K562 (cell line): ENCODE measurements at regions not wholly inside any gene's neighbourhood (a gene's known extent, or its start where the extent isn't known, plus 50 kb on each side); places are given as distances from the start of the nearest gene placed in this dataset.

ENCODE experiments used
- ATAC-seq: fragments of 200-7000 bp; cut with Tn5 transposase; 3 replicates; pipeline ENCODE4 v1.9.1; 2020; ENCODE audit warnings: moderate library complexity
- BruUV-seq: library from RNA; stranded (reverse); fragments of 400-500 nt; replicated peaks from 2 replicates; lab custom pipeline; 2021; lab: Mats Ljungman, UMichigan
- CTCF ChIA-PET: fragments of 300-600 bp; formaldehyde crosslinking; extraction: SDS; loops from one replicate; lab custom pipeline; 2021; ENCODE audit warnings: low intra/inter-chr PET ratio; lab: Yijun Ruan, JAX
- POLR2A ChIA-PET: fragments of 300-600, 350-650 bp; sonication (Branson Sonifier 250); formaldehyde crosslinking; extraction: SDS; loops from one replicate; lab custom pipeline; 2021; ENCODE audit warnings: antibody characterized with exemption, inconsistent platforms; lab: Yijun Ruan, JAX
- DNase-seq, 4 experiments: peaks; one replicate each; pipeline versions ENCODE4 v3.0.0 to v3.0.0-alpha.2; 2011 to 2018; ENCODE audit warnings: low spot score in 3 of 4, mixed read lengths in 3 of 4; ENCODE audit errors: extremely low read depth in 1 of 4
- FAIRE-seq: peaks from 2 replicates; lab custom pipeline; 2011; peaks lifted over from hg19 to GRCh38; lab: Jason Lieb, UNC
- H2AFZ ChIP-seq: 2 replicates; pipeline ENCODE4 v1.6.0; 2011; ENCODE audit warnings: low read depth, low read length, control low read depth, inconsistent platforms
- H3K27ac ChIP-seq: fragments of 200-600 bp; 3 replicates; pipeline ENCODE4 v1.8.0; 2011; ENCODE audit warnings: low read depth, mild to moderate bottlenecking, control low read depth, inconsistent platforms, low read length, moderate library complexity, mixed read lengths; ENCODE audit errors: extremely low read depth
- H3K27me3 ChIP-seq, 2 experiments: fragments of 300-600 bp in 1 of 2; 2 replicates in 1 of 2; 3 replicates in 1 of 2; pipeline versions ENCODE4 v1.6.0 to v1.8.0; 2011; ENCODE audit warnings: inconsistent platforms in 2 of 2, low read length in 2 of 2, mild to moderate bottlenecking in 1 of 2, mixed read lengths in 1 of 2, moderate library complexity in 1 of 2; ENCODE audit not compliant: control insufficient read depth in 2 of 2, insufficient read depth in 2 of 2
- H3K36me3 ChIP-seq: fragments of 300-600 bp; 3 replicates; pipeline ENCODE4 v1.8.0; 2011; ENCODE audit warnings: mild to moderate bottlenecking, low read length, inconsistent platforms; ENCODE audit not compliant: control insufficient read depth, insufficient read depth
- H3K4me1 ChIP-seq, 2 experiments: fragments of 200-600 bp in 1 of 2; replicated peaks in 1 of 2; 2 replicates in 1 of 2; 3 replicates in 1 of 2; pipeline versions ENCODE4 v1.5.1 to v1.8.0; 2011; ENCODE audit warnings: inconsistent platforms in 2 of 2, low read length in 2 of 2, mild to moderate bottlenecking in 1 of 2, mixed read lengths in 1 of 2, moderate library complexity in 1 of 2; ENCODE audit not compliant: control insufficient read depth in 2 of 2, insufficient read depth in 2 of 2
- H3K4me2 ChIP-seq: 2 replicates; pipeline ENCODE4 v1.6.1; 2011; ENCODE audit warnings: low read length, control low read depth, inconsistent platforms, mixed read lengths; ENCODE audit not compliant: insufficient read depth
- H3K4me3 ChIP-seq: fragments of 200-600 bp; sonication (generic), shearing (Covaris generic); 2 replicates; pipeline ENCODE4 v1.5.1; 2016; ENCODE audit warnings: control low read depth, inconsistent platforms
- H3K79me2 ChIP-seq: fragments of 200-600 bp; 3 replicates; pipeline ENCODE4 v1.8.0; 2011; ENCODE audit warnings: low read length, inconsistent platforms; ENCODE audit not compliant: control insufficient read depth, insufficient read depth
- H3K9ac ChIP-seq, 2 experiments: 2 replicates each; pipeline versions ENCODE4 v1.6.0 to v1.6.1; 2011; ENCODE audit warnings: low read depth in 2 of 2, low read length in 2 of 2, control low read depth in 1 of 2, inconsistent platforms in 1 of 2, mild to moderate bottlenecking in 1 of 2, mixed read lengths in 1 of 2; ENCODE audit not compliant: insufficient read depth in 1 of 2
- H3K9me1 ChIP-seq: one replicate; pipeline ENCODE4 v1.6.0; 2011; ENCODE audit warnings: inconsistent platforms, mild to moderate bottlenecking, low read length, moderate library complexity; ENCODE audit not compliant: control insufficient read depth, insufficient read depth
- H3K9me3 ChIP-seq: replicated peaks from 2 replicates; pipeline ENCODE4 v1.5.1; 2011; ENCODE audit warnings: low read depth, low read length, inconsistent platforms; ENCODE audit not compliant: control insufficient read depth, insufficient read depth
- H4K20me1 ChIP-seq: replicated peaks from 2 replicates; pipeline ENCODE4 v1.6.1; 2011; ENCODE audit warnings: low read length, inconsistent platforms, mixed read lengths; ENCODE audit not compliant: control insufficient read depth, insufficient read depth
- CHD1 ChIP-seq: fragments of 200-600 bp; sonication (generic); IDR thresholded peaks from one replicate; pipeline ENCODE4 v1.6.1; 2012; ENCODE audit warnings: mild to moderate bottlenecking, moderate library complexity, low read length, inconsistent platforms
- CHD2 ChIP-seq: IDR thresholded peaks from 2 replicates; pipeline ENCODE4 v1.6.1; 2011; ENCODE audit warnings: low read depth, low read length
- E2F5 ChIP-seq: sonication (generic); formaldehyde crosslinking; IDR thresholded peaks from 2 replicates; pipeline ENCODE4 v1.8.0; 2022; ENCODE audit warnings: mild to moderate bottlenecking, missing genetic modification reagents
- E2F6 ChIP-seq, 2 experiments: IDR thresholded peaks; 2 replicates each; pipeline ENCODE4 v1.6.1; 2011; ENCODE audit warnings: borderline replicate concordance in 1 of 2, control low read depth in 1 of 2, low read depth in 1 of 2, low read length in 1 of 2, mild to moderate bottlenecking in 1 of 2, mixed read lengths in 1 of 2, moderate library complexity in 1 of 2; ENCODE audit not compliant: insufficient read depth in 1 of 2, insufficient read length in 1 of 2, poor library complexity in 1 of 2, severe bottlenecking in 1 of 2; ENCODE audit errors: extremely low read depth in 1 of 2
- FUS ChIP-seq: fragments of 200-400 bp; formaldehyde crosslinking; optimal IDR thresholded peaks from 2 replicates; pipeline ENCODE3; 2017; ENCODE audit warnings: low read depth, low read length
- GTF3C2 ChIP-seq: IDR thresholded peaks from 3 replicates; pipeline ENCODE4 v1.6.1; 2011; ENCODE audit warnings: borderline replicate concordance, mild to moderate bottlenecking, moderate library complexity; ENCODE audit not compliant: insufficient read length; ENCODE audit errors: extremely low read depth
- POLR2B ChIP-seq: fragments of 450-650 bp; IDR thresholded peaks from 2 replicates; pipeline ENCODE4 v1.6.1; 2018; ENCODE audit warnings: low read depth; ENCODE audit not compliant: partially characterized antibody
- PTRF ChIP-seq: fragments of 450-650 bp; IDR thresholded peaks from 2 replicates; pipeline ENCODE4 v1.6.1; 2016; ENCODE audit warnings: mild to moderate bottlenecking, missing genetic modification characterization, missing compliant biosample characterization
- SAFB ChIP-seq: fragments of 200-400 bp; formaldehyde crosslinking; IDR thresholded peaks from 2 replicates; pipeline ENCODE4 v1.6.1; 2017; ENCODE audit warnings: low read depth, low read length, borderline replicate concordance
- SP2 ChIP-seq: IDR thresholded peaks from 2 replicates; pipeline ENCODE4 v1.6.1; 2011; ENCODE audit warnings: mild to moderate bottlenecking, low read depth, low read length, moderate library complexity; ENCODE audit not compliant: poor library complexity, severe bottlenecking; ENCODE audit errors: extremely low read depth
- TFE3 ChIP-seq: fragments of 450-650 bp; formaldehyde crosslinking; IDR thresholded peaks from 2 replicates; pipeline ENCODE4 v1.4.0; 2020; ENCODE audit warnings: mild to moderate bottlenecking, mixed read lengths
- ZBTB43 ChIP-seq: sonication (generic); formaldehyde crosslinking; IDR thresholded peaks from 2 replicates; pipeline ENCODE4 v1.8.0; 2023; ENCODE audit warnings: mild to moderate bottlenecking, missing genetic modification reagents
- ZNF175 ChIP-seq: fragments of 200-800 bp; sonication (Bioruptor generic); IDR thresholded peaks from 2 replicates; pipeline ENCODE4 v1.6.1; 2016; ENCODE audit warnings: low read depth, mild to moderate bottlenecking, missing genetic modification characterization, missing compliant biosample characterization
- WGBS: fragments of 100-300 bp; shearing (Covaris generic); methylation state at CpG from one replicate; pipeline ENCODE4 v1.1.6; 2016; ENCODE audit warnings: low coverage, mixed read lengths; ENCODE audit not compliant: insufficient coverage; ENCODE audit errors: missing lambda C conversion rate; 5-methylcytosine and 5-hydroxymethylcytosine counted together
- in situ Hi-C: fragments of 300-500 bp; cut with MboI; formaldehyde crosslinking; loops from 4 replicates; pipeline ENCODE4 v1.15.0; 2018; ENCODE audit warnings: inconsistent platforms, mixed read lengths
- intact Hi-C: fragments of 100-400 bp; cut with micrococcal nuclease; formaldehyde crosslinking; loops from 2 replicates; pipeline ENCODE4 v1.14.2; 2022

GRCh38 chr5:158124606-158125316 is 265.8 kb upstream of the CLINT1 start:
- Histone ChIP-seq H3K79me2 (no peaks in the 10 kb centered on the region), H2AFZ (no peak overlapping the region), H3K27me3 (no peaks in the 10 kb centered on the region), H3K4me2 (no peak overlapping the region), H3K9me1 (no peaks in the 10 kb centered on the region), H3K4me3 (no peak overlapping the region), H3K27ac (no peak overlapping the region), H3K9ac (no peak overlapping the region), H3K9me3 (no peaks in the 10 kb centered on the region), H4K20me1 (no peaks in the 10 kb centered on the region), H3K4me1 (no peaks in the 10 kb centered on the region), H3K36me3 (no peaks in the 10 kb centered on the region)
- TF ChIP-seq FUS, result no peak
- no peak for TF ChIP-seq CHD2
- no peak for TF ChIP-seq CHD1
- TF ChIP-seq POLR2B, result no peak
- TF ChIP-seq E2F6 (IDR thresholded peaks at IDR 0.05; ENCODE audit: borderline replicate concordance in 1 of 2, extremely low read depth in 1 of 2, insufficient read depth in 1 of 2, insufficient read length in 1 of 2, low read depth in 1 of 2, low read length in 1 of 2, poor library complexity in 1 of 2, severe bottlenecking in 1 of 2), result no peak
- TF ChIP-seq ZNF175 (CRISPR knock-in tag), result no peak
- TF ChIP-seq SAFB, result no peak
- TF ChIP-seq GTF3C2, result no peak
- TF ChIP-seq TFE3 (CRISPR knock-in tag), result no peak
- no peak for TF ChIP-seq PTRF (tag)
- TF ChIP-seq E2F5 (CRISPR knock-in tag), result no peak
- TF ChIP-seq SP2, result no peak
- TF ChIP-seq ZBTB43 (CRISPR knock-in tag), result no peak
- no peak for FAIRE-seq
- no peak for ATAC-seq
- DNase-seq, result no peak
- 0% methylated on average over 3 of the region's 3 CpGs for WGBS
- intact Hi-C loops (no loop called here), in situ Hi-C loops (no loop called here)
- POLR2A ChIA-PET, result interaction anchor here (0.8 kb wide), 1 partner anchor 12 kb away, joined by 3 read pairs; no protein-coding TSS in a partner anchor
- CTCF ChIA-PET, result no interaction called here
- no TSS peak for BruUV-seq
